Astrocyte (in vitro differentiated cells and primary cell): ENCODE measurements at regions not wholly inside any gene's neighbourhood (a gene's known extent, or its start where the extent isn't known, plus 50 kb on each side); places are given as distances from the start of the nearest gene placed in this dataset.

Source experiments
- DNase-seq: peaks from one replicate; pipeline ENCODE4 v3.0.0-alpha.2; 2010; ENCODE audit warnings: low read depth
- FAIRE-seq: peaks from 2 replicates; lab custom pipeline; 2011; peaks lifted over from hg19 to GRCh38; lab: Jason Lieb, UNC
- H2AFZ ChIP-seq: 2 replicates; pipeline ENCODE4 v1.6.0; 2012; ENCODE audit warnings: low read depth, low read length, inconsistent platforms
- H3K27ac ChIP-seq: 2 replicates; pipeline ENCODE4 v1.5.1; 2011; ENCODE audit warnings: low read depth, low read length, inconsistent platforms
- H3K27me3 ChIP-seq: 2 replicates; pipeline ENCODE4 v1.6.0; 2011; ENCODE audit warnings: low read length, inconsistent platforms; ENCODE audit not compliant: insufficient read depth
- H3K36me3 ChIP-seq: 2 replicates; pipeline ENCODE4 v1.5.1; 2011; ENCODE audit warnings: low read length, inconsistent platforms; ENCODE audit not compliant: insufficient read depth
- H3K4me1 ChIP-seq: 2 replicates; pipeline ENCODE4 v1.5.1; 2011; ENCODE audit warnings: low read length, inconsistent platforms; ENCODE audit not compliant: insufficient read depth
- H3K4me2 ChIP-seq: 2 replicates; pipeline ENCODE4 v1.6.0; 2012; ENCODE audit warnings: low read length, inconsistent platforms
- H3K4me3 ChIP-seq: 2 replicates; pipeline ENCODE4 v1.5.1; 2011; ENCODE audit warnings: low read depth, mild to moderate bottlenecking, low read length, inconsistent platforms; ENCODE audit not compliant: insufficient read depth
- H3K79me2 ChIP-seq: 2 replicates; pipeline ENCODE4 v1.6.0; 2012; ENCODE audit warnings: mild to moderate bottlenecking, low read length, inconsistent platforms; ENCODE audit not compliant: insufficient read depth
- H3K9ac ChIP-seq: 2 replicates; pipeline ENCODE4 v1.6.0; 2012; ENCODE audit warnings: mild to moderate bottlenecking, low read length, inconsistent platforms
- H3K9me3 ChIP-seq: 2 replicates; pipeline ENCODE4 v1.5.1; 2012; ENCODE audit warnings: low read depth, mild to moderate bottlenecking, low read length, inconsistent platforms; ENCODE audit not compliant: insufficient read depth
- H4K20me1 ChIP-seq: 2 replicates; pipeline ENCODE4 v1.6.0; 2012; ENCODE audit warnings: low read length, inconsistent platforms; ENCODE audit not compliant: insufficient read depth
- H3K27ac Mint-ChIP-seq: one replicate; pipeline ENCODE4 v1.8.0; 2021; ENCODE audit warnings: mild to moderate bottlenecking, mixed read lengths; ENCODE audit not compliant: unreplicated experiment
- H3K27me3 Mint-ChIP-seq: one replicate; pipeline ENCODE4 v1.8.0; 2021; ENCODE audit warnings: low read depth, mixed read lengths; ENCODE audit not compliant: unreplicated experiment
- H3K36me3 Mint-ChIP-seq: one replicate; pipeline ENCODE4 v1.8.0; 2021; ENCODE audit warnings: low read depth, mixed read lengths; ENCODE audit not compliant: unreplicated experiment
- H3K4me1 Mint-ChIP-seq: one replicate; pipeline ENCODE4 v1.8.0; 2021; ENCODE audit warnings: low read depth, mixed read lengths; ENCODE audit not compliant: unreplicated experiment
- H3K4me3 Mint-ChIP-seq: one replicate; pipeline ENCODE4 v1.8.0; 2021; ENCODE audit warnings: mild to moderate bottlenecking, moderate library complexity, mixed read lengths; ENCODE audit not compliant: unreplicated experiment
- H3K9me3 Mint-ChIP-seq: one replicate; pipeline ENCODE4 v1.8.0; 2021; ENCODE audit warnings: mild to moderate bottlenecking, mixed read lengths; ENCODE audit not compliant: unreplicated experiment
- EZH2 ChIP-seq: IDR thresholded peaks from 2 replicates; pipeline ENCODE4 v1.6.1; 2012; ENCODE audit warnings: mild to moderate bottlenecking, low read length, inconsistent platforms; ENCODE audit not compliant: insufficient read depth
- TF ChIP-seq, protein P1 (sequence below): IDR thresholded peaks from 2 replicates; pipeline ENCODE4 v1.5.1; 2011; ENCODE audit warnings: low read depth, mild to moderate bottlenecking, inconsistent platforms, low read length, moderate library complexity; ENCODE audit not compliant: insufficient read depth

GRCh38 chr3:80470433-80470832, 702.6 kb upstream of the ROBO1 start:
- no peak for TF ChIP-seq EZH2
- TF ChIP-seq, protein P1, sequence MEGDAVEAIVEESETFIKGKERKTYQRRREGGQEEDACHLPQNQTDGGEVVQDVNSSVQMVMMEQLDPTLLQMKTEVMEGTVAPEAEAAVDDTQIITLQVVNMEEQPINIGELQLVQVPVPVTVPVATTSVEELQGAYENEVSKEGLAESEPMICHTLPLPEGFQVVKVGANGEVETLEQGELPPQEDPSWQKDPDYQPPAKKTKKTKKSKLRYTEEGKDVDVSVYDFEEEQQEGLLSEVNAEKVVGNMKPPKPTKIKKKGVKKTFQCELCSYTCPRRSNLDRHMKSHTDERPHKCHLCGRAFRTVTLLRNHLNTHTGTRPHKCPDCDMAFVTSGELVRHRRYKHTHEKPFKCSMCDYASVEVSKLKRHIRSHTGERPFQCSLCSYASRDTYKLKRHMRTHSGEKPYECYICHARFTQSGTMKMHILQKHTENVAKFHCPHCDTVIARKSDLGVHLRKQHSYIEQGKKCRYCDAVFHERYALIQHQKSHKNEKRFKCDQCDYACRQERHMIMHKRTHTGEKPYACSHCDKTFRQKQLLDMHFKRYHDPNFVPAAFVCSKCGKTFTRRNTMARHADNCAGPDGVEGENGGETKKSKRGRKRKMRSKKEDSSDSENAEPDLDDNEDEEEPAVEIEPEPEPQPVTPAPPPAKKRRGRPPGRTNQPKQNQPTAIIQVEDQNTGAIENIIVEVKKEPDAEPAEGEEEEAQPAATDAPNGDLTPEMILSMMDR = no peak
- Histone ChIP-seq H3K79me2 (no peaks in the 10 kb centered on the region), H3K9ac (no peak overlapping the region), H3K4me1 (no peaks in the 10 kb centered on the region), H3K36me3 (no peaks in the 10 kb centered on the region), H3K27ac (no peak overlapping the region), H3K4me2 (no peak overlapping the region), H2AFZ (no peak overlapping the region), H3K27me3 (no peaks in the 10 kb centered on the region), H3K9me3 (no peaks in the 10 kb centered on the region), H3K4me3 (no peak overlapping the region), H4K20me1 (no peaks in the 10 kb centered on the region)
- H3K27ac Mint-ChIP-seq = no peak overlapping the region
- H3K36me3 Mint-ChIP-seq = no peaks in the 10 kb centered on the region
- no peaks in the 10 kb centered on the region for H3K4me1 Mint-ChIP-seq
- no peaks in the 10 kb centered on the region for H3K9me3 Mint-ChIP-seq
- H3K4me3 Mint-ChIP-seq = no peak overlapping the region
- no peaks in the 10 kb centered on the region for H3K27me3 Mint-ChIP-seq
- FAIRE-seq (no peak), DNase-seq (no peak)

DNA sequence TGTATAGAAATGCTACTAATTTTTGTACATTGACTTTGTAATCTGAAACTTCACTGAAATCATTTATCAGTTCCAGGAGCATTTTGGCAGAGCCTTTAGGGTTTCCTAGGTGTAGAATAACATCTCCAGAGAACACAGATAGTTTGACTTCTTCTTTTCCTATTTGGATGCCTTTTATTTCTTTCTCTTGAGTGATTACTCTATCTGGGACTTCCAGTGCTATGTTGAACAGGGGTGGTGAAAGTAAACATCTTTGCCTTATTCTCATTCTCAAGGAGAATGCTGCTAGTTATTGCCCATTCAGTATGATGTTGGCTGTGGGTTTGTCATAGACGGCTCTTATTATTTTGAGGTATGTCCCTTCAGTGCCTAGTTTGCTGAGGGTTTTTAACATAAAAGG, 697.9 kb upstream of the ROBO1 start:
- Mint-ChIP-seq H3K4me1 (no peaks in the 10 kb centered on the region), H3K4me3 (no peak overlapping the region), H3K9me3 (no peaks in the 10 kb centered on the region), H3K27me3 (no peaks in the 10 kb centered on the region), H3K27ac (no peak overlapping the region), H3K36me3 (no peaks in the 10 kb centered on the region)
- no peak for TF ChIP-seq EZH2
- TF ChIP-seq, protein P1 = no peak
- Histone ChIP-seq H3K27ac (no peak overlapping the region), H3K4me1 (no peaks in the 10 kb centered on the region), H4K20me1 (no peaks in the 10 kb centered on the region), H3K79me2 (no peaks in the 10 kb centered on the region), H3K9me3 (no peaks in the 10 kb centered on the region), H3K36me3 (no peaks in the 10 kb centered on the region), H2AFZ (no peak overlapping the region), H3K4me2 (no peak overlapping the region), H3K9ac (no peak overlapping the region), H3K27me3 (no peaks in the 10 kb centered on the region), H3K4me3 (no peak overlapping the region)
- DNase-seq = no peak
- no peak for FAIRE-seq

- Mint-ChIP-seq H3K4me1 (no peaks in the 10 kb centered on the region), H3K27ac (no peak overlapping the region), H3K4me3 (no peak overlapping the region), H3K36me3 (no peaks in the 10 kb centered on the region), H3K27me3 (no peaks in the 10 kb centered on the region), H3K9me3 (no peaks in the 10 kb centered on the region)
- H2AFZ ChIP-seq = no peak overlapping the region
- DNase-seq = no peak
- H3K27ac ChIP-seq = no peak overlapping the region
- no peaks in the 10 kb centered on the region for H3K4me1 ChIP-seq
- no peak for FAIRE-seq
- no peak overlapping the region for H3K4me2 ChIP-seq
- H3K79me2 ChIP-seq = no peaks in the 10 kb centered on the region
- H3K9me3 ChIP-seq = no peaks in the 10 kb centered on the region
- no peak overlapping the region for H3K9ac ChIP-seq
- no peak for TF ChIP-seq EZH2
- H4K20me1 ChIP-seq = no peaks in the 10 kb centered on the region
- H3K27me3 ChIP-seq = no peaks in the 10 kb centered on the region
- no peaks in the 10 kb centered on the region for H3K36me3 ChIP-seq
- no peak overlapping the region for H3K4me3 ChIP-seq
These were observed 683.6 kb upstream of the ROBO1 start for GRCh38 chr3:80451393-80451792.
